IPS-NIHi11 (cell line): ENCODE measurements at regions not wholly inside any gene's neighbourhood (a gene's known extent, or its start where the extent isn't known, plus 50 kb on each side); places are given as distances from the start of the nearest gene placed in this dataset.
"Not testable (repeated sequence)": the region's sequence is repeated elsewhere in the genome, so short reads cannot be mapped to it uniquely, and the experiment has no call there.

Experiments
- DNase-seq: peaks from one replicate; pipeline ENCODE4 v3.0.0; 2012; ENCODE audit warnings: mixed read lengths, low spot score

DNA sequence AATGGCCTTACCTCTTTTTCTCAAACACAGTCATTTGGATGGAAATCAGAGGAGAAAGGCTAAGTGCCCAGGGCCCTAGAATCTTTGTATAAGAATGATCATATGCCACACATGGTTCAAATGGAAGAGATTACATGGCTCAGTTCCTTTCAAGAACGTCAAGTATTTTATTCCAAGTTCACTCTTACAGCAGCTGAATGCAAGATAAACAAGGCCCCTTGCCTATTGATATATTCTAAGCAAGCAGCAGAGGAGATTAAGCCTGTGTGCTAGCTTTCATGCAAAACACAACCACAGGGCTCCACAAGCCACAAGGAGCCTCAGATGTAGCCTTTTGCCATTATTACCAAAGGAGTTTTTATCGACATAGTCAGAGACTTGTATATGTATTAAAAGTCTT, 55.3 kb upstream of the SLCO6A1 start:
- DNase-seq: no peak

DNA sequence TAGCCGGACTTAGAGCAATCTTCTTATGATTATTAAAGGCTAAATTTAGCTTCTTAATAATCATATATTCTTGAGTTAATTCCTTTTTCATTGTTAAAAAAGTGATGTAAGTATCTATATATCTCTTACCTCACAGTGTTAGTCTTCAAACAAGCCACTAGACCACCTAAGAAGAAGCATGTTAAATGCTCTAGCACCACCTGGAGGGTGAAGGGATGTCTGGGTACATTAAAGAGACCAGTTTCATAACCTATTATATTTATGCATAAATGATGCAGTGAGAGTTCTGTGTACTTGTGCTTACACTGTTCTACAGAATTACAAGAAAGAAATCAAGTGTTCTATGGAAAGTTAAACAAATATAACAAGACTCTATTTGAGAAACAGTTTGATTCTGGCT, 55.9 kb upstream of the SLCO6A1 start:
- peak; percentile 22 for DNase-seq

DNA sequence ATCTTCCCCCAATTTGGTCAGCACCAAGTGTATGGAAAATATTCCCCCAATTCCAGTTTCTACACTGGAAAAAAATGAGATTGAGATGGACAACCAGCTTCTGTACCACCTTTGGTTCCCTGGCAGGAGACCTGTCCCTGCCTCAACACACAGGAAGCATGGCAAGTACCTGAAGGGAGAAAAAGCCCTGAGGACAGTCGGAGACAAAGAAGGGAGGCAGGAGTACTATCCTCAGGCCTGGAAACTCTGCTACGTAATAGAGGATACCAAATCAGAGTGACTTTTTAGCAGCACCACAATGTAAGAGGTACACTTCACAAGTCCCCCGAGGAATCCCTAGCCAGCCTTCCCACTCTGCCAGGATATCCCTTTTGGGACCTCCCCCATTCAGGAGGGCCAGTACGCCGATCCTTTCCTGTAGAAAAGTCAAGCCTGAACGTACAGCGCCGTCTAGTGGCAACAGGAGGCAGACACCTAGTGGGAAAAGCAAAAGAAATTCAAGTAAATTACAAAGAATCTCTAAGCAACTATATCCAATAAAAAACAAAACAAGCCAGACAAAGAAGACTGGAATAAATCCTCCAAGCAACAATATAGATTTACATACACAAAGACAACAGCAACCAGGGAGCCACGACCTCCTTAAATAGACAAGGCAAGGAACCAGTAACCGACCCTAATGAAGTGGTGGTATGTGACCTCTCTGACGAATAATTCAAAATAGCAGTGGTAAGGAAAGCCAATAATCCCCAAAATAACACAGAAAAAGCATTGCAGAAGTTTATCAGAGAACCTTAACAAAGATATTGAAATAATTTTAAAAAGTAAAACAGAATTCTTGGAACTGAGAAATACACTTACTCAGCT, 63.3 kb upstream of the SLCO6A1 start:
- peak; percentile 56 for DNase-seq

DNA sequence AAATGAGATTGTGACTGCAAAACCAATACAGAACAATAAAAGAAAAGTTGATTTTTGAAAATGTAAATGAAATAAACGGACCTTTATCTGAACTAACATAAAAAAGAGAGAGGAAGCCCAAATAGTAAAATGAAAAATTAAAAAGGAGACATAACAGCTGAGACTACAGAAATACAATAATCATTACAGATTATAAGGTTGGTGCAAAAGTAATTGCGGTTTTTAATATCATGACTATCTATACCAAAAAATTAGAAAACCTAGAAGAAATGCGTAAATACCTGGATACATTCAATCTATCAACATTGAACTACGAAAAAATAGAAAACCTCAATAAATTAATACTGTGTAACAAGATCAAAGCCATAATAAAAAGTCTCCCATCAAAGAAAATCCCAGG, 71.9 kb upstream of the SLCO6A1 start:
- DNase-seq: no peak

DNA sequence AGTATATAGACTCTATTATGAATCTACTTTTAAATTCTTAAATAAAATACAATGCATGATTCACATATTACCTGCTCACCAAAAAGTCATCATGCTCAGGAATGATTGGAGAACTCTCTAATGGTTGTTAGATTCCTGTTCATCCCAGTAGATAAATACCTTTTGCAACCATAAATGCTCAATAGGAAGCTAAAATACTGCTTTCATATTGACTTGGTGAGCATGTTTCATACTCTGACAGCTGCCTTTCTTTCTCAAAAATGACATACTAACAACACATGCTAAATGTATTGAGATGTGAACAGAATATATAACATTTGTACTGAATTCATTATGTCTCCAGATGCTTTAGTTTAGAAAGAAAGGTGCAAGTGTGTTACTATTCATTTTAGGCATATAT, 79.6 kb upstream of the SLCO6A1 start:
- no peak for DNase-seq

DNA sequence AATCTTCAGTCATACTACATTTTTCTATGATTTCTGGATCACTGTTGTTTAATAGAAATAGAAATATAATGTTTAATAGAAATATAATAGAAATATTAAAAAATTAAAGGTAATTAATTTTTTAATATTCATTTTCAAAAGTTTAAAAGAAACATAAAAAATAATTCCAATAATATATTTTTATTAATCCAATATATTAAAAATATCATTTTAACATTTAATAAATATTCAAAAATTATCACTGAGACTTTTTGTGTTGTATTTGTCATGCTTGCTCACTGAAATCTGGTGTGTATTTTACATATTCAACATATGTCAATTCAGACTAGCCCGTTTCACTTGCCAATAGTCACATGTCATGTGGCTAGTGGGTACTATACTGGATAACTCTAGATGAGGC, 80.6 kb upstream of the SLCO6A1 start:
- no peak for DNase-seq

DNA sequence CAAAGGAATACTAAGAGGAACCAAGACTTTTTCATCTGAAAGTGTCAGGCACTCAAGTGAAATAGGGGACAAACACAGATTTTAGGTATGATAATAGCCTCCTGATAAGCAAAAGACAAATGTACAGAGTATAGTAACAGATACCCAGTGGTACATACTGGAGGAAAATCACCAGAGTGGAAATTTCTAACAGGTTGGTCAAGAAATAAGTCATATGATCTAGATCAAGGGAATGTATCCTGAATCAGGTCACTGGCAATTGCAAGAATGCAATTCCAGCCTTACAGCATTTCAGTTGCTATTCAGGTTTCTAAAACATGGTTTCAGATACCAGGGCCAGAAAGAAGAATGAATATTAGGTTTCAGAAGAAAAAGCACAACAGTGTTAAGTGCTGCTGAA, 82.2 kb upstream of the SLCO6A1 start:
- no peak for DNase-seq

DNA sequence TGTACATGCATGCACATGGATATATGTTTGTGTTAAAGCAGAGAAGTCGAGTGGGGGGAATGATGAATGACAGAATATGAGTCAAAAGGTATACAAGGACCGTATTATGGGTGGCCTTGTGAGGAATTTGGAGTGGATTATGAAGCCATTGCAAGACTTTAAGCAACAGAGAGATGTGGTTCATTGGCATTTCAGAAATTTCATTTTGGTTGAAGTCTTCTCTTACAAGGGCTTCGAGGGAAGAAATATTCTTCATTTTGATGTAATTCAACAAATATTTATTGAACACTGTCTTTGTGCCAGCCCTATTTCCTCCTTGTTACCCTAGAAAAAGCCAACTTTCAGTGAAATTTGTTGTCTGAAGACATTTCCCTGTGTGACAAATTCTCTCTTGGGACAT, 83.9 kb upstream of the SLCO6A1 start:
- DNase-seq: no peak

DNA sequence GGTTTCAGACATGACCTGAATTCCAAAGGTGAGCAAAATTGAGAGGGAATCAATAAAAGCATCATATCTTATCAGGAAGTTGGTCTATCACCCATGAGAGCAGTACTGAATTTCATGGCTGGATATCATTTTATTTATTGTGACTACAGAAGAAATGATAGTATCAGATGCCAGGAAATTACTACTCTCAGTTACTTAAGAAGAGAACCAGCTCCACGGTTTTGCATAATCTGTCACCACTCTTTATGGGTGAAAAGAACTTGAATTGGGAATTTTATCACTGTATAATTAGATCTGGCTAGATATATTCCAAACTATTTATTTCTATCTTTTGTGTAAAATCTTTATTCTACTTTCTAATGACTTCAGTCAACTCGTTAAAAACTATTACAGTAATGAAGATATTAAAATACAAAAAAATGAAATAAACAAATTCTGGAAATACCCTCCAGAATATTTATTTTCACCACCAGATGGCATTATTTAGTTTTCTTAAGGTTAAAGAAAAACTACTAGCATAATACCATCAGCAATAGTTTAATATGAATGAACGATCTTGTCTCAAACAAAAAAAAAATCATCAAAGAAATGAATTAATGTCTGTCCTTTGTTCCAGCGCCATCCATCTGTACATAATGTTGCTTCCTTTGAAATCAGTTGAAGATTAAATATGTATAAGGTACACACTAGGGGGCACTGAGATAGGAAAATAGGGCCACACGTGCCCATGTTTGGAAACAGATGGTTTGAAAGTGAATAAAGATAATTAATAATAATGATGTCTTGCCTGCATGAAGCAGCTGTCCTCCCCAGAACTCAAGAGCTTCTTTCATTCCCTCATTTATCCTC, 84.7 kb upstream of the SLCO6A1 start:
- DNase-seq: no peak

DNA sequence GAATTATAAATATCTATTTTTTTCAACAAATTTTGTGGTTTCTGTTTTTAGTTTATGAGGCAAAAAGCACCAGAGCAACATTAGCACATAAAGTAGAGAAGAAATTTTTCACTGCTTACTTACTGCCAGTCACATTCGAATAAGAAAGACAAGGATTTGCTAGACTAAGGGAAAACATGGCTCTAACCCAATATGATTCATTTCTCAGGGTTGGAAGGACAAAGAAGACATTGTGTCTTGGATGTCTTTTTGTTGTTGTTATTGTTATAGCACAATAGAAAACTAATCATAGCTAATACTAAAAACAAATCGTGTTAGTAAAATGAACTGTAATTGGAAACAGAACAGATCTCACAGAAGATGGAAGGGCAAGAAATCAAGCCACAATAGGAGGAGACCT, 90.9 kb upstream of the SLCO6A1 start:
- DNase-seq: no peak

DNA sequence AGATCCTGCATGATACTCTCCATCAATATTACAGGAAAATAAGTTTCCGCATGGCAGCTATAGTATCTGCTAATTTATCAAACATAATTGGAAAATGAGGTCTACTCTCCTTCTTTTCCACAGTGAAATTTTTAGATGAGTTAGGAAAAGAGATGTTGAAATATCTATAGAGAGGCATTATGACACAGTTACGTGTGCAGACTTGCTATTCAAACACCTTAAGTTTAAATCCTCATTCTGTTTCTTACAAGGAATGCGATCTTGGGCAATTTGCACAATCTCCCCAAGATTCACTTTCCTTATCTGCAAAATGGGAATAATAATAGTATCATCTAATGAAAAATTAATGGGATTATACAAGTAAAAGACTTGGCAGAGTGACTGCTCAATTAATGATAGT, 91.7 kb upstream of the SLCO6A1 start:
- no peak for DNase-seq

DNA sequence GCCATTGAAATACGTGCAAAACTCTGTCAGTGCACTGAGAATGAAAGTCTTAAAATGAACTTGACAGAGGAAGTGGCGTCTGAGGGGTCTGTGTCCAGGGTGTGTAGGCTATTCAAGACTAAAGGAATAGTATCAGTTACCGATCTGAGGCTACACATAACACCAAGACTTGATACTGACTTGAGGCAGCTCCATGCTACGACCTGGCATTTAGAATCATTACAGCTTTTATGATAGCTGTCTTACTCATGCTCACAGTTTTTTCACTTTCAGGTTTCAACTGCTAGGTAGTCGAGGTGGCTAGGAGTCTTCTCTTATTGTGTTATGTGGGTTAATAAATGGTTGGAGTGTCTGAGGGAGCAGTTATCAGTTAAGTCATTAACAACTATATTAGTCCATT, 92.8 kb upstream of the SLCO6A1 start:
- no peak for DNase-seq

DNA sequence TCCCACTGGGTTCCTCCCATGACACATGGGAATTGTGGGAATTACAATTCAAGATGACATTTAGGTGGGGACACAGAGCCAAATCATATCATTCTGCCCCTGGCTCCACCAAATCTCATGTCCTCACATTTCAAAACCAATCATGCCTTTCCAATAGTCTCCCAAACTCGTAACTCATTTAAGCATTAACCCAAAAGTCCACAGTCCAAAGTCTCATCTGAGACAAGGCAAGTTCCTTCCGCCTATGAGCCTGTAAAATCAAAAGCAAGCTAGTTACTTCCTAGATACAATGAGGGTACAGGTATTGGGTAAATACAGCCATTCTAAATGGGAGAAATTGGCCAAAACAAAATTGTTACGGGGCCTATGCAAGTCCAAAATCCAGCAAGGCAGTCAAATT, 93.8 kb upstream of the SLCO6A1 start:
- DNase-seq: not testable (repeated sequence)

DNA sequence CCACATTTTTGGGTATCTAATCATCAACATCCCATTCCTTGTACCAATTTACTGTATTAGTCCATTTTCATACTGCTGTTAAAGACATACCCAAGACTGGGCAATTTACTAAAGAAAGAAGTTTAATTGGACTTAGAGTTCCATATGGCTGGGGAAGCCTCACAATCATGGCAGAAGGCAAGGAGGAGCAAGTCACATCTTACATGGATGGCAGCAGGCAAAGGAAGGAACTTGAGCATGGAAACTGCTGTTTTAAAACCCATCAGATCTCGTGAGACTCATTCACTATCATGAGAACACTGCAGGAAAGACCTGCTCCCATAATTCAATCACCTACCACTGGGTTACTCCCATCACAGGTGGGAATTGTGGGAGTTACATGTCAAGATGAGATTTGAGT, 95.4 kb upstream of the SLCO6A1 start:
- DNase-seq: no peak

DNA sequence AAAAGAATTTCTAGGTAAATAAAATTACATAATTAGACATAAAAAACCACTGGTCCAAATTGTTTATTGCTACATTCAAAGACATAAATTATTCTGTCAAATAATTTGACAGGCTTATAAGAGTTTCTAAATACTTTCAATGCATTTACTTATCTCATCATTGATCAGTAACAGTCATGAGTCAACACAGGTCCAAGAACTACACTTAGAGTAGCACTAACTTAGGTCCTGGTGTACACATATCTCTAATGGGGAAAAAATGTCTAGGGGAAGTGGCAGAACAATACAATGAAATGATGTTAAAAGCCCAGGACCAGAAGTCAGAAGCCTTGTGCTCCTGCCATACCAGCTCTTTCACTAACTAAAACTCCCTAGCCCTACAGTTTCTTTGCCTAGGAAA, 96.5 kb upstream of the SLCO6A1 start:
- DNase-seq: no peak

DNA sequence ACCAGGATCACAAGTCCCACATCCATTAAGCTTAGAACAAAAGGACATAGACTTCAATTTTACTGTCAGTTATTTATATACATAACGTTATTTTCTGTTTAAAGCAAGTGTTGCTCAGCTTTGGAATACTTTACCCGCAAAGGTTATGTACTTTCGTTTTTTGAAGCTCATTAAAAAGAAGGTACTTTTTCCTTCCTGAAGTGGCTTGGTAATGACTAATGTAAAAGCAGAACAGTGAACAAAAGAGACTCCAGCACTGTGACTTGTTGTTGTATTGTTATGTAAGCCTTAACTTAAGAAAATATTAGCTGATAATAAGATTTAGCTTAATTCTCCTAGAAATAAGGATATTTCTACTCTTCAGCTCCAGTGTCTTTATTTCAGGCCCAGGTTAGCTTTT, 97.3 kb upstream of the SLCO6A1 start:
- no peak for DNase-seq

DNA sequence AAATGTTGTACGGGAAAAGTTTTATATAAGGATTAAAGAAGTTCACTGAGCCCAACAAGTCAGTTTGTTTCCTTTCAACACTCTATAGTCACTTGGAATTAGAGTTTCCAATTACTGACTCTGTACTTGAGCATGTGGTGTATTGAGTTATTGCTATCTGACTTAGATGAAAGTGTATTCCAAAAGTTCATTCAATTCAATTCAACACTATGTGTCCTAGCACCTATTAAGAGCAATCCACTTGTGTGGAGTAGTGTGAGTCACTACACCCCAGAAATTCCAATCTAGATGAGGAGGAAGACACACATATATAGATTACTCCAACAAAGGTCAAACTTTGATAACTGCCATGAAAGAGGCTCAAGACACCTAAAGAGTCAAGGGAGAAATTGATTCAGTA, 98.2 kb upstream of the SLCO6A1 start:
- no peak for DNase-seq

DNA sequence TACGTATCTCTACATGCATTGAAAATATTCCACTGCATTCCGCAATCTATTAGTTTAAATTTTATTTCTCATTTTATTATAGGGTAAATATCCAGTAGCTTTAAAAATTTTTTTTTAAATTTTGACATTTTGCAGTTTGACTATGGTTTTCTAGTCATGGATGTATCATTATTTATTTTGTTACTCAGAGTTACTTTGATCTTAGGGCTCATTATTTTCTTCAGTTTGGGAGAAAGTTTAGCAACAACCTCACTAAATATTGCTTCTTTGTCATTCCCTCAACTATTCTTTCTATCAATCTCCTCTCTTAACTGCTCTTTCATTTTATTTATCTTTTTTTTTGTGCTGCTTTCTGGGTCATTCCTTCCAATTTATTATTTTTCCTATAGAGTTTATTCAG, 100.5 kb upstream of the SLCO6A1 start:
- no peak for DNase-seq

DNA sequence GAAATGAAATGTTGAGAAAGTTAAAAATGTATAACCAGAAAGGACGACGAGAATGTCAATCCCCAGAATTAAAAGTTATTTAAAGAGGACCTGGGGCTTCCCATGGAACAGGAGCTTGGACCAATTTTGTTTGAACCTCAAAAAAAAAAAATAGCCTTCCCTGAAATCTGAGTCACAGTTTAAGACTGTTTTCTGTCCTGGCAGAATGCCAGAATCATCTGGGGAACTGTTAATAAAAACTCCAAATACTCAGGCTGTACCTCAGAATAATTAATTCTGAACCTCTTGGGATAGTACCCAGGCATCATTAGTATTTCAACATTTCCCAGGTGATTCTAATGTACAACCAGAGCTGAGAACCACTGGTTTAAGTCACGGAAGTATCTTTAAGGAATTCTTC, 102.2 kb upstream of the SLCO6A1 start:
- no peak for DNase-seq

DNA sequence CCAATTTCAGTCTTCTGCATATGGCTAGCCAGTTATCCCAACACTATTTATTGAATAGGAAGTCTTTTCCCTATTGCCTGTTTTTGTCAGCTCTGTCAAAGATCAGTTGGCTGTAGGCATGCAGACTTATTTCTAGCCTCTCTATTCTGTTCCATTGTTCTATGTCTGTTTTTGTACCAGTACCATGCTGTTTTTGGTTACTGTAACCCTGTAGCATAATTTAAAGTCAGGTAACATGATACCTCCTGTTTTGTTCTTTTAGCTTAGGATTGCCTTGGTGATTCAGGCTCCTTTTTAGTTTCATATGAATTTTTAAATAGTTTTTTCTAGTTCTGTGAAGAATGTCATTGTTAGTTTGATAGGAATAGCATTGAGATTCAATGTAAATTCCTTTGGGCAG, 104.9 kb upstream of the SLCO6A1 start:
- DNase-seq: no peak

DNA sequence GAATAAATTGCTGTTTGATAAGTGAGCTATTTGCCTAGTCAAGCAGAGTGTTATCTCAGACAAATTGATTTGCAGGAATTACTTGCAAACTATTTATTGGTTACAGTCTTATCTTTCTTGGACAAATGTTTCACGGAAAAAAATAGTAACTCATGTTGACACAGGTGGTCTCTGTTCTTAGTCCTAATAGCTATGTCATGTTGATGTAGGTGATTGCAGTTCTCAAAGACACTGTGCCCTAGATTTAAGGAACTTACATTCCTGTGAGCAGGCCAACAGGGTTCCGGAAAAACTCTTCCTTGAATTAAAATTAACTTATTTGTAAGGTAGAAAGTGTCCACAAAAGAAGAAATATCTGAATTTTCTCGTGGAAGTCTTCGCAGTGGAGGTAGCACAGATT, 109.6 kb upstream of the SLCO6A1 start:
- DNase-seq: no peak

DNA sequence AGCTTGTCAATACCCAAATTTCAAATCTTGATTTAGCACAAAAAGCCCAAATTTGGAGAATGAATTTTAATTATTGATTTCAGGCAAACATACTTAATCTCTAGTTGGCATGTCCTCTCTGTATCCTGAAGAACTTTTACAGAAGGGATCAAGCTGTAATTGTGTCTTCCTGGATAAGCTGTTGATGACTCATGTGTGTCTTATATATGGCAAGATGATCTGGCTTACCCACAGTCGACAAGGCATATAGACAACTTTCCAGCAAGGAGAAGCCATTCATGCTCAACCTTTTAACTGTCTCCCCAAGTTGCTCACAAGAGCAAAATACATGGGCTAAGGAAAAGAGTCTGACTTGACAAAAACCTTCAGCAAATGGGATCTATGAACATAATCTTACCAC, 112.5 kb upstream of the SLCO6A1 start:
- no peak for DNase-seq

DNA sequence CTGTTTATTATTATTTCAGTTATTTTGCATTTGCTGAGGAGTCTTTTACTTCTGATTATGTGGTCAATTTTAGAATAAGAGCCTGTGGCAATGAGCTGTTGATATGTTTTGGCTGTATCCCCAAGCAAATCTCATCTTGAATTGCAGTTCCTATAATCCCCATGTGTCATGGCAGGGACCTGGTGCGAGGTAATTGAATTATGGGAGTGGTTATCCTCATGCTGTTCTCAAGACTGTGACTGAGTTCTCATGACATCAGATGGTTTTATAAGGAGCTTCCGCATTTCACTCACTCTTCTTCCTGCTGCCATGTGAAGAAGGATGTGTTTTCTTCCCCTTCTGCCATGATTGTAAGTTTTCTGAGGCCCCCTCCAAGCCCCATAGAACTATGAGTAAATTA, 114.9 kb upstream of the SLCO6A1 start:
- no peak for DNase-seq
